GM19468 (cell line): ENCODE measurements at regions not wholly inside any gene's neighbourhood (a gene's known extent, or its start where the extent isn't known, plus 50 kb on each side); places are given as distances from the start of the nearest gene placed in this dataset.
"Not testable (repeated sequence)": the region's sequence is repeated elsewhere in the genome, so short reads cannot be mapped to it uniquely, and the experiment has no call there.

Experiments used
- ATAC-seq: cut with Tn5 transposase; IDR thresholded peaks from one replicate; pipeline ENCODE4 v1.9.1; 2021; ENCODE audit warnings: mild to moderate bottlenecking, moderate library complexity, moderate number of reproducible peaks; ENCODE audit not compliant: unreplicated experiment; ENCODE audit errors: extremely low read depth

- ATAC-seq: no peak
Observed at GRCh38 chr7:29619111-29619510, 55.5 kb downstream of the PRR15 start.

DNA sequence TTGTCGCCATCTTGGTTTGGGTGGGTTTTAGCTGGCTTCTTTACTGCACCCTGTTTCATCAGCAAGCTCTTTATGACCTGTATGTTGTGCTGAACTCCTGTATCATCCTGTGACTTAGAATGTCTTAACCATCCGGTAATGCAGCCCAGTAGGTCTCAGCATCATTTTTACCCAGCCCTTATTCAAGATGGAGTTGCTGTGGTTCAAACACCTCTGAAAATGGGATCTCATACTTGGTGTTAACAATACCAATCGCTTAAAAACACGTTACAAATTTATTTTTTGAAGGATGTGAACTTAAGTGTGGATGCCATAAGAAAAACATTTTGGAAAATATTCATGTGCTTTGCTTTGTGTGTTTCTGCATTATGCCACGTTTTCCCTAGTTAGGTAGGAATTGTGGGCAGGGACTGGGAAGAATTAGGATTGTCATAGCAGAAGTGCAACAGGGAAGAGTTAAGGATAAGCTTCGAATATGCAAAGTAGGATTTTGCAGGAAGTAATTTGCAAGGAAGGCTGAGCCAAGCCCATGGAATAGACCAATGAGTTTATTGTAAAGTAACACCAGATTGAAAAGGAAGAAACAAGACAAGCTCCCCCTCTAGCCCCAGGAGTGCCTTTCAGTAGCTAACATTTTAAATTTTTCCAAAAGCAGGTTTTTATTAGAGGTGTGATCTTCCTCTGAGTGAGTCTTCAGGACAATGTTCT lies 56.4 kb downstream of the PRR15 start:
- no peak for ATAC-seq

- no peak for ATAC-seq
Observed at GRCh38 chr7:29620556-29620930, 56.9 kb downstream of the PRR15 start.

GRCh38 chr7:29622335-29623265 lies 59.0 kb downstream of the PRR15 start:
- ATAC-seq: no peak

DNA sequence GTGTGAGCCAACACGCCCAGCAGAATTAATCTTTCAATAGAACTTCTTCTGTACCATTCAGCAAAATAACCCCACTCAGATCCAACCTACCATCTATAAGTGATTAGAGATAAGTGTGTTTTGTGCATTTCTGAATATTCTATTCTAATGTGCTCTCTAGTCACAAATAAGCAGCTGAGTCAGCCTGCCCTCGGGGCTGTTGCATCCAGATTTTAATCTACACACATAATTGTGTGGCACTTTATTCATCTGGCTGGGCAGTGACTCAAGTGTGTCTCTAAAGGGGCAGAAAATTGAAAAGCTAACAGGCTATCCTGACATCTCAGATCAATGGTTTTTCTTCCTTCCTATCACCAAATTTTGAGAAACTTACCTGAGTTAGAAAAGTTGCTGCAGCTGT lies 60.3 kb downstream of the PRR15 start:
- no peak for ATAC-seq

DNA sequence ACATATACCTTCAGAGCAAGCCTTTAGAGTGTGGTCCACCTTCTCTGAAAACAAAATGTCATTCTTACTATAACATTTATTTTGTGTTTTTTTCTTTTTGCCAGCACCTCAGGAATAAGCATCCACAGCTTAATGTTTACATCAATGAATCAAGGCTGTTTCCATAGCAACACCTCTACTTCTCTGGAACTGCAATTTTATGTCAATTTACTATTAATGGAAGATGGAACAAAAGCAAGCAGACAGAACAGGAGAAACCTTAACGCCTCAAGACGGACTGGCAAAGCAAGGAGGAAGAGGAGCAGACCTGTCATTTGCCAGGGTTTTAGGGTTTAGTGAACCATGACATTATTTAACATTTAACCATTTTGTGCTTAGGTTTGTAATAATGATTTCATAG lies 63.1 kb downstream of the PRR15 start:
- no peak for ATAC-seq

DNA sequence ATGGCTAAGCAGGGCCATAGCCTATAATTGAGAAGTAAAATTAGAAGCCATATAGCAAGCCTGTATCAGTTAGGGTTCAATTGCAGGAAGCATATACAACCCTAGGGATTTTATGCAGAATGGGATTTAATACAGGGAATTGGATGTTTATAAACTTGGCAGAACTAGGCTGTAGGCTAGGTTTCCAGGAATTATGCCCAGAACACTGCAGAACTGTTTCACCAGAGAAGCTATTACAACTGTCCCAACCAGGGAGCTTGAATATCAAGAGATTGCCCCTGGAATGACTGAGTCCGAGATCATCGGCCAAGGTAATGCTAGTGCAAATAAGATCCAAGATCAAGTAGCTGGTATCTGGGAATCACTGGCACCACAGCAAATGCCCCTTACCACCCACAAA lies 64.0 kb downstream of the PRR15 start:
- no peak for ATAC-seq

DNA sequence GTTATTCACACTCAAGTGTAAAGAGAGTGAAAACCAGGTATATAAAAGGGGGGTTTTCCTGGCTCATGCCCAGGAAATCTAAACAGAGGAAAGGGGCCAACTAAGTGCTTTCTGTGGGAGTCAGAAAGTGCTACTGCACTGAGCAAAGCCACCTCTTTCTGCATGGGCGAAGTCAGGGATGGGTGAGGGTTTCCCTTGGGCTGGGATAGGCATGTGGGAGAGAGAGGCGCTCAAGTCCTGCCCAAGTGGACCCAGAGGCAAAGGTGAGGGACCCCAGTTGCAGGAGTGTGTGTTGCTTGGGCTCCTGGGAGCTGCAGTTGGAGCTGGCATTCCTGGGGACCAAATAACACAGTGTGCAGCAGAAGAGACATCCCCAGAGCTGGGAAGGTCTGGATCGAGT lies 65.9 kb downstream of the PRR15 start:
- no peak for ATAC-seq

GRCh38 chr7:29635067-29636008 lies 71.7 kb downstream of the PRR15 start:
- not testable (repeated sequence) for ATAC-seq

DNA sequence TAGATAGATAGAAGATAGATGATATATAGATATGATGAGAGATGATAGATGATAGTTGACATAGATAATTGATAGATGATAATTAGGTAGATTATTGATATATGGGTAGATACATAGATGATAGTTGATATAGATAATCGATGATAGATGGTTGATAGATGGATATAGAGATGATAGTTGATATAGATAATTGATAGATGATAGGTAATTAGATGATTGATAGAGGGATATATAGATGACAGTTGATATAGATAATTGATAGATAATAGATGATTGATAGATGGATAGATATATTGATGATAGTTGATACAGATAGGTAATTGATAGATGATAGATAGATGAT lies 72.3 kb downstream of the PRR15 start:
- ATAC-seq: no peak

DNA sequence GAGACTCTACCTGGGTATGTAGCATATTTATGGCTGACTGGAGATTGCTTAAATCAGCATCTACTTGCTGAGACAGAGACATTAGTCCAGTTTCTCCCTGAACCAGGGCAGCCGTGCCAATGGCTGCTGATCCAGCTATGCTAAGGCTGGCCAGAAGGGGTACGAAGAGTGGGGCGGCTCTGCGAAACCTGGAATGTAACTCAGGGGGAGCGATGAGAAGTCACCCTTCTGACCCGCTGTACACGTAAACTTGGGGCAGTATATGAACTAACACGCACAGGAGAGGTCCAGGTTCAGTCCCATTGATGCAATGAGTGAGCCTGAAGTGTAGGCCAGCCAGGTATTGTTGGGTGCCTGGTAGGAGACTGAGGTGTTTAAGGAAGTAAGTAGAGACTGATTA lies 73.7 kb downstream of the PRR15 start:
- no peak for ATAC-seq

DNA sequence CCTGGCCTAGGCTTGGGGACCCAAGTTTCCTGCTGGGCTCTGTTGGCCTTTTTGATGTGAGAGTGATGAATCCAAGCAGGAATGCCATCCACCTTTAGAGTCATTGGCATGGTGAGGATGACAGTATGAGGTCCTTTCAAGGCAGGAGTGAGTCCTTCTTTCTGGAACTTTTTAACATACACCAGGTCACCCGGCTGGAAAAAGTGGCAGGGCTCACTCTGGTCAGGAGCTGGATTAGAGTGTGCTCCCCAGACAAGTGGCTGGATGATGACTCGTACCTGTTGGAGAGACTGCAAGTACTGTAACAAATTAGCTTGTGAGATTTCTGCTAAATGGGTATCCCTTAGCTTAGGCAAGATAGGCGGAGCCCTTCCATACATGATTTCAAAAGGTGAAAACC lies 75.2 kb downstream of the PRR15 start:
- not testable (repeated sequence) for ATAC-seq

GRCh38 chr7:29639386-29639785 lies 75.8 kb downstream of the PRR15 start:
- ATAC-seq: no peak

GRCh38 chr7:29639886-29640595 lies 76.4 kb downstream of the PRR15 start:
- no peak for ATAC-seq

DNA sequence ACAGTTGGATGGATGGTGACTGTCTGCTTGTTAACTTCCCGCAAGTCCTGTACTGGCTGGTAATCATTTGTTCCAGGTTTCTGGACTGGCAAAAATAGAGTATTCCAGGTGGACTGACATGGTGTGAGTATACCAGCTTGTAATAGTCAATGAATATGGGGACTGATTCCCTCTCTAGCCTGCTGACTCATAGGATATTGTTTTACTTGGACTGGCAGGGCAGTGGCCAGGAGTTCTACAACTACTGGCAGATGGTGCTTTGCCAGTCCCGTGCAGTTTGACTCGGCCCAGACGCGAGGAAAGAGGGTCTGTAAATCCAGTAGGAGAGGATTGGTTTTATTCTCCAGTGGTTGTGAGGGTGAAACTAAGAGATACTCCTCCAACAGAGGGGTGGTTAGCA lies 78.0 kb downstream of the PRR15 start:
- no peak for ATAC-seq

GRCh38 chr7:29642494-29643155 lies 79.0 kb downstream of the PRR15 start:
- no peak for ATAC-seq

DNA sequence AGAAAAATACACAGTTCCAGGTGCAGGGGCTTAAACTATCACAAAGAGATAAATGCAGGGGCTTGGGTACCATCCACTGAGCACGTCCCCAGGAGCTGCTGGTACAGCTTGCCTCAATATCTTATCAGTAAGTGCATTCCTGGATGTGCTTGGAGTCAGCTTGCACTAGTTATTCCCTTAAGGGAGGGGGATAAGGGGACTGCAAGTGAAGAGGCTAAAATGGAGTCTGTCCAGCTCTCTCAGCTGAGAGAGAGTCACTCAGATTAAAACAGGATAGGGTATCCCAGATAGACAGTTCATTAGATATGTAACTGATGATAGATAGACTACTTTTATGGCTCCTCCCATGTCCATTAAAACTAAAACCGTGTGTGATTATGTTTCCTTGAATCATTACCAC lies 82.5 kb downstream of the PRR15 start:
- not testable (repeated sequence) for ATAC-seq

DNA sequence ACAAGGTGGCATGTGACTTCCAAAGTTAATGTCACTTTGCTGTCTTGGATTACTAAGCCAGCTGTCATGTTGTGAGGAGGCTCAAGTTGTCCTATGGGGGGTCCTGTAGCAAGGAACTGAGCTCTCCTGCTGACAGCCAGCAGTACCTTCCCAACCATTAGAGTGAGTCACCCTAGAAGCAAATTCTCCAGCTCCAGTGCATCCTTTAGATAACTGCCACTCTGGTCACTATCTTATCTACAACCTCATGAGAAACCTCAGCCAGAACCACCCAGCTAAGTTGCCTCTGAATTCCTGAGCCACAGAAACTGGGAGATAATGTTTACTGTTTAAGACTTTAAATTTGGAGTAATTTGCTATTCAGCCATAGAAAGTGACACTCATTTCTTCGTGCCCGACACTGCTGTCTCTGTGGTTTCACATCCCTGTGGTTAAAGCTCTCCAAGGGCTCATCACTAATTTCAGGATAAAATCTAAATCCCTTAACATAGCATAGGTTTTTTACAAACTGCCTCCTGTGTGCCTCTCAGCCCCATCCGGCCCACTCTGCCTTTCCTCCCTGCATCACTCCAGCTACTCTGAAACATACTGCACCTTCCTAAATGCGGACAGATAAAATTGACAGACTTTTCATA lies 83.5 kb downstream of the PRR15 start:
- no peak for ATAC-seq

DNA sequence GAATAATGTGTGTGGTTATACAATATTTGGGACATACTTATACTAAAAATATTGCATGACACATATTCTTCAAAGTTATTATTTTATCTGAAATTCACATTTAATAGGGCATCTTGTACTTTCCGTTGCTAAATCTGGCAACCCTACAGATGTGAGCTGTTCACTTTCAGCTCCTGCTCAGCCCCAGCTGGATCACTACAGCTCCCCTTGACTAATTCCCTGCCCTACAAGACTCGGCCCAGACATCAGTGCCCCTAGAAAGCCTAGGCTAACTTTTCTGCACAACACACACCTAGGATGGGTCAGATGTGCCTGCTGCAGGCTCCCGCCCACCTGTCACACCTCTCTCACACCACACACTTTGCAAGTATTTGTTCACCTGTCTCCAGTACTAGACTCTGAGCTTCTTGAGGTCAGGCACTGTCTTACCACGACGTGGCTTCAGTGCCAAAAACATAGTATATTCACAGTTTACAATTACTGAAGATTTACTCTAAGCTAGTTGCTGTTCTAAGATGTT lies 84.1 kb downstream of the PRR15 start:
- not testable (repeated sequence) for ATAC-seq
